ENCODE measurements at regions not wholly inside any gene's neighbourhood (a gene's known extent, or its start where the extent isn't known, plus 50 kb on each side); places are given as distances from the start of the nearest gene placed in this dataset.

DNA sequence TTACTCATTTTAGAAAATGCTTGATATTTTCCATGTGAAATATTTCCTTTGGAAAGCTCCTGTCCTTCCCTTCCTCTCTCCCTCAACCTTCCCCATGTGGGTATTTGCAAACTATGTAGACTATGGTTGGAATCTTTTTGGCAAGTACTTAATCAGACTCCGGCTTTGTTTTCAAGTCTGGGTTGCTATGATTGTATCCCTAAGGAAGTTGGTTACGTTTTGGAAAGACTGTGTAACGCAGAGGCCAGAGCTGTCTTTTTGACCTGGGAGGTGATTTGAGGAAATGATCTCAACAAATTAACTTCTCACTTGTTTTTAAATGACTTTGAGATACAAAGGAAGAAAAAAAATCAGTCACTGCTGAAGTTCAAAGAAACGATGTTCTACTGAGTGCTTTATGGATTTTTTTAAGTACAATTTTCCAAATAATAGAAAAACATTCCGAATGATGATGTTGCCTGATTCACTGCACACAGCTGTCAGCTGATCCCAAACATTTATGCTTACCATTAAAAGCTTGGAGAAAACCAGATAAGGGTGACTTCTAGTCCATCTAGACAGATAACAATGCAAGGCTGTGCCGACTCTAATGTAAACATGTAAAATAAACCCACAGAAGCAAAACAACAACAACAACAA is 145.5 kb upstream of the CELF2 start:
- Histone ChIP-seq H3K4me3 (ENCODE audit: insufficient read depth, low read depth, low read length) (no peak overlapping the region), H3K56ac (ENCODE audit: extremely low read depth, insufficient read depth, low read length) (no peak overlapping the region), H3K23ac (ENCODE audit: low read depth, low read length) (no peak overlapping the region), H2AK9ac (replicated peaks; ENCODE audit: low read depth, low read length, poor library complexity) (no peak overlapping the region), H4K5ac (ENCODE audit: low read depth, low read length) (no peak overlapping the region), H4K20me1 (ENCODE audit: insufficient read depth, low read length) (no peaks in the 10 kb centered on the region), H3K36me3 (ENCODE audit: control insufficient read depth, insufficient read depth, low read length) (no peaks in the 10 kb centered on the region), H4K91ac (ENCODE audit: insufficient read depth, low read depth, low read length) (no peak overlapping the region), H2BK120ac (ENCODE audit: low read depth, low read length) (0 out of 2 replicates have a peak overlapping the region, but pooled peaks have one; percentile 56), H2BK5ac (ENCODE audit: low read depth, low read length, poor library complexity, severe bottlenecking) (peak overlapping the region; percentile 85), H3K14ac (replicated peaks; ENCODE audit: low read depth, low read length) (no peak overlapping the region), H3K9me1 (ENCODE audit: insufficient read depth, low read length) (peaks cover 7% of the 10 kb centered on the region; the same call in 1 of the 2 replicates), H3K27ac (ENCODE audit: insufficient read depth, low read length) (no peak overlapping the region), H4K8ac (ENCODE audit: low read depth in 2 of 2, low read length in 2 of 2) (0 out of 4 replicates have a peak overlapping the region, but pooled peaks of 1 of the 2 experiments have one; percentile 34), H2AK5ac (ENCODE audit: low read depth, low read length) (no peak overlapping the region), H3K9ac (ENCODE audit: low read depth, low read length) (no peak overlapping the region), H3K27me3 (ENCODE audit: control insufficient read depth, insufficient read depth, low read length) (no peaks in the 10 kb centered on the region), H3K4me1 (ENCODE audit: control insufficient read depth, insufficient read depth, low read length) (peaks cover 11% of the 10 kb centered on the region; the same call in 1 of the 2 replicates), H2AFZ (replicated peaks; ENCODE audit: low read length, poor library complexity) (no peak overlapping the region), H3K9me3 (ENCODE audit: control insufficient read depth, insufficient read depth, low read length) (no peaks in the 10 kb centered on the region), H3K4me2 (ENCODE audit: low read depth, low read length) (peak overlapping the region; percentile 91; the same call in 1 of the 2 replicates), H3K18ac (ENCODE audit: low read depth, low read length) (no peak overlapping the region), H2BK15ac (ENCODE audit: low read depth, low read length) (no peak overlapping the region), H3K4ac (ENCODE audit: low read depth, low read length) (no peak overlapping the region), H2BK20ac (ENCODE audit: low read depth, low read length) (no peak overlapping the region), H3K79me1 (ENCODE audit: low read depth in 1 of 2, low read length in 2 of 2) (no peaks in the 10 kb centered on the region)
- in situ Hi-C loops (cut with MboI; ENCODE audit: low sequenced_read_pairs) (no loop called here), dilution Hi-C loops (cut with HindIII; ENCODE audit: low sequenced_read_pairs, unreplicated experiment) (no loop called here), intact Hi-C loops (cut with micrococcal nuclease) (loop anchor here (2.0 kb wide), 1 partner anchor 47 kb away; no protein-coding TSS in a partner anchor)
- CTCF ChIA-PET, result interaction anchor here (0.5 kb wide), 1 partner anchor 48 kb away, joined by 3 read pairs; no protein-coding TSS in a partner anchor
- WGBS, 2 experiments (ENCODE audit: extremely low coverage in 2 of 2, insufficient read length in 1 of 2), result no CpG with 5 or more reads among the region's 6 CpGs
- peak; percentile 96 for DNase-seq
- TF ChIP-seq FOS (IDR thresholded peaks at IDR 0.05; ENCODE audit: low read depth, low read length) (peak; percentile 52; the same call in 1 of the 2 replicates), POLR2A (IDR thresholded peaks at IDR 0.05; ENCODE audit: low read depth, low read length) (no peak; the same call in 1 of the 2 replicates), CEBPB (IDR thresholded peaks at IDR 0.05; ENCODE audit: low read depth, low read length) (peak; percentile 51), RAD21 (IDR thresholded peaks at IDR 0.05; ENCODE audit: low read length) (0 out of 2 replicates have a peak, but pooled peaks have one; percentile 8)
- TF ChIP-seq, protein P1, sequence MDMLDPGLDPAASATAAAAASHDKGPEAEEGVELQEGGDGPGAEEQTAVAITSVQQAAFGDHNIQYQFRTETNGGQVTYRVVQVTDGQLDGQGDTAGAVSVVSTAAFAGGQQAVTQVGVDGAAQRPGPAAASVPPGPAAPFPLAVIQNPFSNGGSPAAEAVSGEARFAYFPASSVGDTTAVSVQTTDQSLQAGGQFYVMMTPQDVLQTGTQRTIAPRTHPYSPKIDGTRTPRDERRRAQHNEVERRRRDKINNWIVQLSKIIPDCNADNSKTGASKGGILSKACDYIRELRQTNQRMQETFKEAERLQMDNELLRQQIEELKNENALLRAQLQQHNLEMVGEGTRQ (IDR thresholded peaks at IDR 0.05; ENCODE audit: low read depth, low read length), result peak; percentile 45; the same call in 1 of the 2 replicates
- ATAC-seq (ENCODE audit: low read depth), result peak; percentile 82
- POLR2A ChIA-PET (ENCODE audit: unreplicated experiment), result no interaction called here
- BruUV-seq (replicated peaks), result no TSS peak

Data from IMR-90 (cell line).